Dermis blood vessel endothelial cell (primary cell): ENCODE measurements at regions not wholly inside any gene's neighbourhood (a gene's known extent, or its start where the extent isn't known, plus 50 kb on each side); places are given as distances from the start of the nearest gene placed in this dataset.

Experiments
- DNase-seq: peaks from one replicate; pipeline ENCODE4 v3.0.0; 2010

- DNase-seq = no peak
Observed at GRCh38 chr2:129296806-129297205, 682.7 kb upstream of the RAB6C start.

- DNase-seq = no peak
Observed at GRCh38 chr2:129297430-129297829, 682.0 kb upstream of the RAB6C start.

- DNase-seq = no peak
Observed at GRCh38 chr2:129299338-129299737, 680.1 kb upstream of the RAB6C start.

GRCh38 chr2:129299756-129300155 lies 679.7 kb upstream of the RAB6C start:
- no peak for DNase-seq

GRCh38 chr2:129300456-129300855 lies 679.0 kb upstream of the RAB6C start:
- DNase-seq = no peak

GRCh38 chr2:129301431-129301913 lies 678.0 kb upstream of the RAB6C start:
- DNase-seq = no peak

- no peak for DNase-seq
Observed at GRCh38 chr2:129302106-129302505, 677.4 kb upstream of the RAB6C start.

GRCh38 chr2:129302561-129303183 lies 676.8 kb upstream of the RAB6C start:
- no peak for DNase-seq

- DNase-seq = no peak
Observed at GRCh38 chr2:129314120-129314519, 665.3 kb upstream of the RAB6C start.

- no peak for DNase-seq
Observed at GRCh38 chr2:129318581-129319421, 660.7 kb upstream of the RAB6C start.

- DNase-seq = no peak
Observed at GRCh38 chr2:129319422-129319717, 660.1 kb upstream of the RAB6C start.

GRCh38 chr2:129320288-129320687 lies 659.2 kb upstream of the RAB6C start:
- no peak for DNase-seq

GRCh38 chr2:129324349-129324748 lies 655.1 kb upstream of the RAB6C start:
- no peak for DNase-seq

GRCh38 chr2:129325151-129325550 lies 654.3 kb upstream of the RAB6C start:
- DNase-seq = no peak

- DNase-seq = no peak
Observed at GRCh38 chr2:129329574-129329973, 649.9 kb upstream of the RAB6C start.

- no peak for DNase-seq
Observed at GRCh38 chr2:129330504-129330903, 649.0 kb upstream of the RAB6C start.

- DNase-seq = no peak
Observed at GRCh38 chr2:129331638-129332037, 647.8 kb upstream of the RAB6C start.

GRCh38 chr2:129334128-129334527 lies 645.3 kb upstream of the RAB6C start:
- DNase-seq = no peak

- no peak for DNase-seq
Observed at GRCh38 chr2:129334696-129335410, 644.6 kb upstream of the RAB6C start.

- no peak for DNase-seq
Observed at GRCh38 chr2:129336276-129336675, 643.2 kb upstream of the RAB6C start.

- DNase-seq = no peak
Observed at GRCh38 chr2:129337076-129337475, 642.4 kb upstream of the RAB6C start.

GRCh38 chr2:129345540-129345939 lies 633.9 kb upstream of the RAB6C start:
- DNase-seq = no peak

- DNase-seq = no peak
Observed at GRCh38 chr2:129347486-129348217, 631.8 kb upstream of the RAB6C start.
